HCT116 (cell line): ENCODE measurements at regions not wholly inside any gene's neighbourhood (a gene's known extent, or its start where the extent isn't known, plus 50 kb on each side); places are given as distances from the start of the nearest gene placed in this dataset.

Experiments used
- CBX3 ChIP-seq: IDR thresholded peaks from 2 replicates; pipeline ENCODE4 v1.6.1; 2012; ENCODE audit warnings: low read depth
- TF ChIP-seq, protein P1 (sequence below): IDR thresholded peaks from 2 replicates; pipeline ENCODE4 v1.6.1; 2012
- TF ChIP-seq, protein P2 (sequence below), 3 experiments: fragments of 200-600 bp in 1 of 3; sonication (generic) in 1 of 3; IDR thresholded peaks in 2 of 3; conservative IDR thresholded peaks in 1 of 3; 2 replicates each; pipeline ENCODE4 v1.5.1; 2012 to 2017; ENCODE audit warnings: low read depth in 2 of 3, low read length in 2 of 3, antibody characterized with exemption in 1 of 3, borderline replicate concordance in 1 of 3, control low read depth in 1 of 3, mild to moderate bottlenecking in 1 of 3, mixed read lengths in 1 of 3, mixed run types in 1 of 3, moderate library complexity in 1 of 3; ENCODE audit not compliant: insufficient read depth in 1 of 3

DNA sequence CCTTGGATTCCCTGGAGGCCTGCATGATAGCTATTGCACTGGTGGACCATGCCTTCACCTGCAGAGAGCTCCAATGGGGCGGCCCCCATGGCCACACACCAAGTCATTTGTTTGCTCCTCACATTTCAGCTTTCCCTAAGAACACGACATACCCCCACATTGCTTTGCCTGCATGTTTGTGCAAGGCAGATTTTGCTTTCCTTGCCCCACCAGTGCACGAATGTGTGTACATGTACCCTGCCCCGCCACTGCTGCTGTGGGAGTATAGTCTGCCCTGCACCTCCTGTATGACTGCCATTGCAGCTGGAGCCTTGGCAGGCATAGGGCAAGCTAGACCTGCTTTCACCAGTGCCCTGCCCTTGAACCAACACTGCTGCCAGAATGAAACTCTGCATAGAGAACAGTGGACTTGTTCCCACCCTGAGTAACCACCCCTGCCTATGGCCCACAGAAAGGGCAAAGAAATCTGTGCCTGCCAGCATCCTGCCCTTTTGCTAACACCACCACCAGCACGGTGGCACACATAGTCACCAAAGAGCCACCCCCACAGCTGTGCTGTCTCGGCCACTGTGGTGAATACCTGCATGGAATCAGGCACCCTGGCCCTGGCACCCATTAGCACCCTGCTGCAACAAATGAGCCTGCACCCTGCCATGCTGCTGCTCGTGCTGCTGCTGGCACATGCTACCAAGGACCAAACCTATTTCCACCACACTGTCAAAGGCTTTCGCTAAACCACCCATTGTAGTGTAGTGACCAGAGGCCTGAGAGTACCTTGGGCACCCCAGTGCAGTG, 661.7 kb upstream of the FAM241A start:
- no peak for TF ChIP-seq CBX3
- TF ChIP-seq, protein P1, sequence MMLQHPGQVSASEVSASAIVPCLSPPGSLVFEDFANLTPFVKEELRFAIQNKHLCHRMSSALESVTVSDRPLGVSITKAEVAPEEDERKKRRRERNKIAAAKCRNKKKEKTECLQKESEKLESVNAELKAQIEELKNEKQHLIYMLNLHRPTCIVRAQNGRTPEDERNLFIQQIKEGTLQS, result no peak
- TF ChIP-seq, protein P2, sequence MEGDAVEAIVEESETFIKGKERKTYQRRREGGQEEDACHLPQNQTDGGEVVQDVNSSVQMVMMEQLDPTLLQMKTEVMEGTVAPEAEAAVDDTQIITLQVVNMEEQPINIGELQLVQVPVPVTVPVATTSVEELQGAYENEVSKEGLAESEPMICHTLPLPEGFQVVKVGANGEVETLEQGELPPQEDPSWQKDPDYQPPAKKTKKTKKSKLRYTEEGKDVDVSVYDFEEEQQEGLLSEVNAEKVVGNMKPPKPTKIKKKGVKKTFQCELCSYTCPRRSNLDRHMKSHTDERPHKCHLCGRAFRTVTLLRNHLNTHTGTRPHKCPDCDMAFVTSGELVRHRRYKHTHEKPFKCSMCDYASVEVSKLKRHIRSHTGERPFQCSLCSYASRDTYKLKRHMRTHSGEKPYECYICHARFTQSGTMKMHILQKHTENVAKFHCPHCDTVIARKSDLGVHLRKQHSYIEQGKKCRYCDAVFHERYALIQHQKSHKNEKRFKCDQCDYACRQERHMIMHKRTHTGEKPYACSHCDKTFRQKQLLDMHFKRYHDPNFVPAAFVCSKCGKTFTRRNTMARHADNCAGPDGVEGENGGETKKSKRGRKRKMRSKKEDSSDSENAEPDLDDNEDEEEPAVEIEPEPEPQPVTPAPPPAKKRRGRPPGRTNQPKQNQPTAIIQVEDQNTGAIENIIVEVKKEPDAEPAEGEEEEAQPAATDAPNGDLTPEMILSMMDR (IDR thresholded peaks at IDR 0.05 in 2 of 3, conservative IDR thresholded peaks at IDR 0.05 in 1 of 3; ENCODE audit: borderline replicate concordance in 1 of 3, insufficient read depth in 1 of 3, low read depth in 2 of 3, low read length in 2 of 3), result no peak
